GM15510 (cell line): ENCODE measurements at regions not wholly inside any gene's neighbourhood (a gene's known extent, or its start where the extent isn't known, plus 50 kb on each side); places are given as distances from the start of the nearest gene placed in this dataset.

Experiments used
- POLR2A ChIP-seq: IDR thresholded peaks from 3 replicates; pipeline ENCODE4 v1.6.1; 2011; ENCODE audit warnings: borderline replicate concordance; ENCODE audit not compliant: insufficient read length; ENCODE audit errors: extremely low read depth

GRCh38 chr5:154627698-154628678 is 127.2 kb upstream of the LARP1 start:
- no peak for TF ChIP-seq POLR2A

DNA sequence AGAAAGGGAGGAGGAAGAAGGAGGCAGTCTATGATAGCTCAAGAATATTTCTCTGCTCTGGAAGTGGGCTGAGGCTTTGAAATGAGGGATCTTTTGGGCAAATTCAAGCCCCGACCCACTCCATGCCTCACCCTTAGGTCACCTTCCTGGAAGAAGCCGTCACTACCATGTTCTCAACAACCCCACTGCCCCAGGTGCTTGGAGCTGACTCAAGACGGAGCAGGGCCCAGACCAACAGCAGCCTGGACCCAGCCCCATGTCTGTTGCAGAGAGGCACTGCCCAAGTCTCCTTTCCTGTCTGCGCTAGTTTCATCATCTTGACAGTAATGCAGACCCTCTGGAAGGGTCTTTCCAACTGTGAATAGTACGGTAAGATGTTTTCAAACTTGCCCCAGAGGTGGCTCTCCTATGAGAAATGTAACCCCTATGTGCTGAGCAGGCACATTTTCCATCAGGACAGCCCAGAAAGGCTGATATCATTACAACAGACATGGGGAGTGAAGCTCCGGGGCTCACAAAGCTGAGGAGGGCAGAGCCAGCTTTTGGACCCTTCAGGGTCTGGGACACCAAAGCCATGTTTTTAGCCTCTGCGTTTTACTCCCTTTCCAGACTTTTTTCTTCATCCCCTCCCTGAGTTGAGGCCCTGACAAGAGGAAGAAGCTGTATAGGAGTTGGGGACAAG is 128.2 kb upstream of the LARP1 start:
- no peak for TF ChIP-seq POLR2A

DNA sequence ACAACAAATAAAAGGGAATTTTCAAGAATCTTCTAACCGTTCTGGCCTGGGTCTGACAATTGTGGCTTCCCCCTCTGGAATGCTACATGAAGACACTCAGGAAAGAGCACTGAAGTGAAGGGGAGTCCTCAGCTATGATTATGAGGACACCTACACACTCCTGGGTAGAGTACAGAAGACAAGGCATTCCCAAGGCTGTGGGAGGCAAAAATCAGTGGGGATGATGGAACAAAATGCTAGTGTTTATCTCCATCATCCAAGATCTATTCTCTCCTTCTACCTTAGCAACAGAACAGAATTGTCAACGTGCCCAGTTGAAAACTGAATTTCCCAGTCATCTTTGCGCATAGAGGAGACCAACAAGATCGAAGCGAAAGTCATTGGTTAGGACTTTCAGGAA is 130.1 kb upstream of the LARP1 start:
- TF ChIP-seq POLR2A = no peak

- TF ChIP-seq POLR2A = no peak
These were observed 130.8 kb upstream of the LARP1 start for GRCh38 chr5:154624341-154624740.

GRCh38 chr5:154620411-154620810 is 134.8 kb upstream of the LARP1 start:
- TF ChIP-seq POLR2A = no peak

DNA sequence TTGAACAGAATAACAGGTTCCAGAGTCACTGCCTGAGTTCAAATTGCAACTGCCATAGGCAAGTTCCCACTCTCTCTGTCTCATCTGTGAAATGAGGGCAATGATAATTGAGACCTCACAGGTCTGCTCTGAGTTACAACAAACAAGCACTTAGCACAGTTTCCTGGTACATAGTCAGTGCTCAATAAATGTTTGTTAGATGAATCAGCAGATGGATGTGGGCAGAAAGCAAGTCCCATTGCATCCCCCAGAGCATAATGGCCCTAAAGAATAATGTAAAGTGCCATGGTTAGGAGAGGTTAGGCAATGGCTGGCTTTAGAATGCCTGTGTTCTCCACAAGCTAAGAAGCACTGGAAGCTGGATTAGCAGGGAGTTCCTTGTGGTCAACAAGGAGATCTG is 136.5 kb upstream of the LARP1 start:
- TF ChIP-seq POLR2A = no peak

DNA sequence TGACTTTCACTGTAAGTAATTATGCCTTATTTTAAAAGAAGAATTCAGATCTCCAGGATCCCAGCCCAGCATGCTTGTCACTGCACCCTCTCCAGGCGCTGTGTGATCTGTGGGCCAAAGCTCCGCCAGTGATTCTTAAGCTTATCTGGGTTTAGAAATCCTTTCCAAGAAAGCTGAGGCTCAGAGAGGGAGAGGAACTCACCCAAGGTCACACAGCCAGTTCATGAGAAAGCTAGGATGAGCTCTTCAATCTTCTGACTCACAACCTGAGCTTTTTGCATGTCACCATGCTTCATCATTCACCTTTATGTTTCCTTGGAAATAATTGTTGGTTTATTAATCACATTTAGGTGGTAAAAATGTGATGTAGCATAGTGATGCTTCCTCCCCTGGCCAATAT is 136.6 kb upstream of the HAND1 start:
- TF ChIP-seq POLR2A = no peak

DNA sequence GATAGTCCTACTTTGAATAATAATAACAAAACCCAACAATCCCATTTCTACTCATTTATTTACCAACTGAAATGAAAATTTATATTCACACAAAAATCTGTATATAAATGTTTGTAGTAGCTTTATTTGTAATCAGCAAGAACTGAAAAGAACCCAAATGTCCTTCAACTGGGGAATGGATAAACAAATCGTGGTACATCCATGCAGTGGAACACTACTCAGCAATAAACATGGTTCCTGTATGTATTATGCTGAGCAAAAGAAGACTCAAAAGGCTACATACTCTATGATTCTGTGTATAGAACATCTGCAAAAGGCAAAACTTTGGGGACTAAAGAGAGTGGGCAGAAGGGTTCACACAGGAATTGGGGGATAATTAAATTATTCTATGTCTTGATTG is 136.1 kb upstream of the HAND1 start:
- TF ChIP-seq POLR2A = no peak

DNA sequence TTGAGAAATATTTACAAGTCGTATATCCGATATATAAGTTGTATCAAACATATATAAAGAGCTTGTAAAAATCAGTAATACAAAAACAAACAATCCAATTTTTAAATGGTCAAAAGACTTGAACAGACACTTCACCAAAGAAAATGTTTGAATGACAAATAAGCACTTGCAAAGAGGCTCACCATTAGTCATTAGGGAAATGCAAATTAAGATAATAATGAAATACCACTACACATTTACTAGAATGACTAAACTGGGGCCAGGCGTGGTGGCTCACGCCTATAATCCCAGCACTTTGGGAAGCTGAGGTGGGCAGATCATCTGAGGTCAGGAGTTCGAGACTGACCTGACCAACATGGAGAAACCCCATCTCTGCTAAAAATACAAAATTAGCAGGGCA is 134.6 kb upstream of the HAND1 start:
- TF ChIP-seq POLR2A = no peak

GRCh38 chr5:154611341-154611767 is 133.3 kb upstream of the HAND1 start:
- TF ChIP-seq POLR2A = no peak

GRCh38 chr5:154610321-154611154 is 132.5 kb upstream of the HAND1 start:
- TF ChIP-seq POLR2A = no peak

DNA sequence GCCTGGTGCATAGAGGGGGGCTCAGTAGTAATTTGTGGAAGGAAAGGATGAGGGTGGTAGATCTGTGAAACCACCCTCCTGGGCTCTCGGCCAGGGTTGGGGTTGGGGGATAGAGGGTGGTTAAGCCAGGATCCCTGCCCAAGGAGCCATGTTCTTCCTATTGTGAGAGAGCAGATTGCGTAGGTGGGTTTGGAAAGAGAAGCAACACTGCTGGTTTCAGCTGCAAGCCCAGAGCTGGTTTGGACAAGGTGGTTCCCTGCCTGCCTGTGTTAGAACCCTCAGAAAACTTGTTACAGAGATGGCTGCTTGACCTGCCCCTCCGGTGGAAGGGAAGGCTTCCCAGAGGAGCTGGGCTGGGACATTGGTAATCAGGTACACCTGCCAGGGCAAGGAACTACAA is 131.2 kb upstream of the HAND1 start:
- no peak for TF ChIP-seq POLR2A

GRCh38 chr5:154608531-154609011 is 130.5 kb upstream of the HAND1 start:
- no peak for TF ChIP-seq POLR2A

DNA sequence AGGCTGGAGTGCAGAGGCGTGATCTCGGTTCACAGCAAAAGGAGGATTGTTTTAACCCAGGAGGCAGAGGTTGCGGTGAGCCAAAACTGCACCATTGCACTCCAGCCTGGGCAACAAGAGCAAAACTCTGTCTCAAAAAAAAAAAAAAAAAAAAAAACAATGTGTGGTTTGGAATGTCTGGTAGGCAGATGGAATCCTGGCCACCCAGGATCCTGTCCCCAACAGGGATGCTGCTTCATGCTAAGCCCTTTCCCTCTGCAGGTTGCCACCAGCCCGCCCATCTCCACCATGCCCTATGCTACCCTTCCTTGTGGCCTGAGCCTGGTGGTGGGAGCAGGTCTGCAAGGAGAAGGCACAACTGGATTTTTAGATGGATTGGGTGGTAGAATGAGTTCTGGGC is 129.7 kb upstream of the HAND1 start:
- no peak for TF ChIP-seq POLR2A

GRCh38 chr5:154606246-154606645 is 128.2 kb upstream of the HAND1 start:
- no peak for TF ChIP-seq POLR2A
